Neural cell (in vitro differentiated cells): ENCODE measurements at regions not wholly inside any gene's neighbourhood (a gene's known extent, or its start where the extent isn't known, plus 50 kb on each side); places are given as distances from the start of the nearest gene placed in this dataset.

Experiments used
- H2AFZ ChIP-seq: fragments of 200-600, 300-800 bp; sonication (generic), shearing (Covaris generic); 2 replicates; pipeline ENCODE4 v1.6.0; 2014; ENCODE audit warnings: low read depth, mild to moderate bottlenecking, antibody characterized with exemption, low read length, moderate library complexity
- H3F3A ChIP-seq: fragments of 200-600 bp; shearing (Covaris generic); 2 replicates; pipeline ENCODE4 v1.6.1; 2016; ENCODE audit warnings: mild to moderate bottlenecking, moderate library complexity, mixed read lengths, antibody characterized with exemption, low read length; ENCODE audit not compliant: insufficient read depth, poor library complexity, severe bottlenecking
- H3K27ac ChIP-seq: fragments of 200-600, 300-800 bp; sonication (generic), shearing (Covaris generic); 2 replicates; pipeline ENCODE4 v1.5.1; 2014; ENCODE audit warnings: mild to moderate bottlenecking, low read length, moderate library complexity
- H3K27me3 ChIP-seq: fragments of 300-800, 200-600 bp; sonication (generic), shearing (Covaris generic); 2 replicates; pipeline ENCODE4 v1.6.0; 2014; ENCODE audit warnings: mild to moderate bottlenecking, low read depth, low read length, moderate library complexity; ENCODE audit not compliant: insufficient read depth
- H3K36me3 ChIP-seq: fragments of 300-800, 200-600 bp; sonication (generic), shearing (Covaris generic); 2 replicates; pipeline ENCODE4 v1.5.1; 2014; ENCODE audit warnings: mild to moderate bottlenecking, antibody characterized with exemption, low read length, moderate library complexity; ENCODE audit not compliant: insufficient read depth
- H3K4me2 ChIP-seq: fragments of 300-800, 200-600 bp; sonication (generic), shearing (Covaris generic); 2 replicates; pipeline ENCODE4 v1.6.0; 2014; ENCODE audit warnings: mild to moderate bottlenecking, low read length
- H3K4me3 ChIP-seq: fragments of 300-800, 200-600 bp; sonication (generic), shearing (Covaris generic); 2 replicates; pipeline ENCODE4 v1.5.1; 2014; ENCODE audit warnings: mild to moderate bottlenecking, low read length, moderate library complexity
- H3K79me2 ChIP-seq: fragments of 200-600 bp; shearing (Covaris generic); replicated peaks from 2 replicates; pipeline ENCODE4 v1.6.0; 2014; ENCODE audit warnings: mild to moderate bottlenecking, low read length, moderate library complexity; ENCODE audit not compliant: insufficient read depth
- H3K9ac ChIP-seq: fragments of 300-800, 200-600 bp; sonication (generic), shearing (Covaris generic); 2 replicates; pipeline ENCODE4 v1.6.1; 2016; ENCODE audit warnings: mild to moderate bottlenecking, low read length, mixed read lengths
- H3K9me2 ChIP-seq: fragments of 200-600 bp; shearing (Covaris generic); 2 replicates; pipeline ENCODE4 v1.6.1; 2016; ENCODE audit warnings: mild to moderate bottlenecking, low read length, mixed read lengths; ENCODE audit not compliant: insufficient read depth
- H3K9me3 ChIP-seq: fragments of 200-600, 300-800 bp; sonication (generic), shearing (Covaris generic); 2 replicates; pipeline ENCODE4 v1.6.1; 2016; ENCODE audit warnings: mild to moderate bottlenecking, mixed run types, low read length, moderate library complexity, mixed read lengths
- H4K20me1 ChIP-seq: fragments of 200-600 bp; shearing (Covaris generic); 2 replicates; pipeline ENCODE4 v1.6.1; 2016; ENCODE audit warnings: mild to moderate bottlenecking, mixed run types; ENCODE audit not compliant: insufficient read depth
- CTCF ChIP-seq: fragments of 450-650 bp; IDR thresholded peaks from 2 replicates; pipeline ENCODE4 v1.5.1; 2014; ENCODE audit warnings: antibody characterized with exemption, mild to moderate bottlenecking, moderate library complexity; ENCODE audit not compliant: poor library complexity, severe bottlenecking
- EP300 ChIP-seq: fragments of 450-650 bp; conservative IDR thresholded peaks from 2 replicates; pipeline ENCODE4 v1.6.1; 2014; ENCODE audit warnings: antibody characterized with exemption, mild to moderate bottlenecking, moderate library complexity; ENCODE audit not compliant: poor library complexity, severe bottlenecking
- EZH2 ChIP-seq: fragments of 200-600, 300-800 bp; shearing (Covaris generic), sonication (generic); IDR thresholded peaks from 2 replicates; pipeline ENCODE4 v1.6.1; 2014; ENCODE audit warnings: antibody characterized with exemption, low read length, borderline replicate concordance, mild to moderate bottlenecking; ENCODE audit not compliant: insufficient read depth, poor library complexity, severe bottlenecking
- MXI1 ChIP-seq: fragments of 450-650 bp; conservative IDR thresholded peaks from 2 replicates; pipeline ENCODE4 v1.6.1; 2014; ENCODE audit warnings: antibody characterized with exemption, mild to moderate bottlenecking; ENCODE audit not compliant: poor library complexity, severe bottlenecking
- POLR2AphosphoS5 ChIP-seq: IDR thresholded peaks from 2 replicates; pipeline ENCODE4 v1.6.1; 2012
- RAD21 ChIP-seq: fragments of 450-650 bp; conservative IDR thresholded peaks from 2 replicates; pipeline ENCODE4 v1.6.1; 2014; ENCODE audit warnings: antibody characterized with exemption, mild to moderate bottlenecking, moderate library complexity
- REST ChIP-seq: IDR thresholded peaks from 2 replicates; pipeline ENCODE4 v1.6.1; 2012; ENCODE audit warnings: borderline replicate concordance
- SMC3 ChIP-seq: fragments of 450-650 bp; conservative IDR thresholded peaks from 2 replicates; pipeline ENCODE4 v1.6.1; 2014; ENCODE audit warnings: antibody characterized with exemption, mild to moderate bottlenecking, moderate library complexity; ENCODE audit not compliant: poor library complexity
- TAF1 ChIP-seq: IDR thresholded peaks from 2 replicates; pipeline ENCODE4 v1.6.1; 2012; ENCODE audit warnings: low read depth

GRCh38 chr7:46286356-46286755, 365.3 kb upstream of the IGFBP3 start:
- H3K27ac ChIP-seq, result no peak overlapping the region
- H4K20me1 ChIP-seq, result no peaks in the 10 kb centered on the region
- H3F3A ChIP-seq, result no peaks in the 10 kb centered on the region
- H3K9me3 ChIP-seq, result no peaks in the 10 kb centered on the region
- no peak overlapping the region for H3K9ac ChIP-seq
- no peaks in the 10 kb centered on the region for H3K9me2 ChIP-seq
- no peak overlapping the region for H3K4me3 ChIP-seq
- TF ChIP-seq MXI1 (no peak), REST (no peak), RAD21 (no peak), EZH2 (no peak), CTCF (no peak), TAF1 (no peak), EP300 (no peak), SMC3 (no peak), POLR2AphosphoS5 (no peak)
- H3K27me3 ChIP-seq, result no peaks in the 10 kb centered on the region
- no peaks in the 10 kb centered on the region for H3K79me2 ChIP-seq
- H2AFZ ChIP-seq, result no peak overlapping the region
- H3K4me2 ChIP-seq, result no peak overlapping the region
- H3K36me3 ChIP-seq, result no peaks in the 10 kb centered on the region

- H3K27me3 ChIP-seq, result no peaks in the 10 kb centered on the region
- no peak overlapping the region for H3K27ac ChIP-seq
- no peaks in the 10 kb centered on the region for H3F3A ChIP-seq
- H3K9me3 ChIP-seq, result no peaks in the 10 kb centered on the region
- no peak overlapping the region for H2AFZ ChIP-seq
- H3K9ac ChIP-seq, result no peak overlapping the region
- H3K79me2 ChIP-seq, result no peaks in the 10 kb centered on the region
- TF ChIP-seq SMC3 (no peak), EZH2 (no peak), TAF1 (no peak), REST (no peak), POLR2AphosphoS5 (no peak), RAD21 (no peak)
- no peaks in the 10 kb centered on the region for H4K20me1 ChIP-seq
- no peaks in the 10 kb centered on the region for H3K9me2 ChIP-seq
- H3K36me3 ChIP-seq, result no peaks in the 10 kb centered on the region
- no peak overlapping the region for H3K4me2 ChIP-seq
- no peak overlapping the region for H3K4me3 ChIP-seq
Measured at GRCh38 chr7:46285878-46286277, 364.8 kb upstream of the IGFBP3 start.
